HK-2 (cell line): ENCODE measurements at regions not wholly inside any gene's neighbourhood (a gene's known extent, or its start where the extent isn't known, plus 50 kb on each side); places are given as distances from the start of the nearest gene placed in this dataset.
"Not testable (repeated sequence)": the region's sequence is repeated elsewhere in the genome, so short reads cannot be mapped to it uniquely, and the experiment has no call there.

Source experiments
- DNase-seq: peaks from one replicate; pipeline ENCODE4 v3.0.0-alpha.2; 2018; ENCODE audit not compliant: unreplicated experiment

GRCh38 chr4:130760246-130760645 lies 1664.3 kb downstream of the C4orf33 start:
- no peak for DNase-seq

DNA sequence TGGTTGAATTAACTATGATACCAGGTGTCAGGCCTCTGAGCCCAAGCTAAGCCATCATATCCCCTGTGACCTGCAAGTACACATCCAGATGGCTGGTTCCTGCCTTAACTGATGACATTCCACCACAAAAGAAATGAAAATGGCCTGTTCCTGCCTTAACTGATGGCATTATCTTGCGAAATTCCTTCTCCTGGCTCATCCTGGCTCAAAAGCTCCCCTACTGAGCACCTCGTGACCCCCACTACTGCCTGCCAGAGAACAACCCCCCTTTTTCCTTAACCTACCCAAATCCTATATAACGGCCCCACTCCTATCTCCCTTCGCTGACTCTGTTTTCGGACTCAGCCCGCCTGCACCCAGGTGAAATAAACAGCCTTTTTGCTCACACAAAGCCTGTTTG lies 1671.4 kb downstream of the C4orf33 start:
- DNase-seq = not testable (repeated sequence)

GRCh38 chr4:130772966-130773365 lies 1677.0 kb downstream of the C4orf33 start:
- not testable (repeated sequence) for DNase-seq

- no peak for DNase-seq
Observed at GRCh38 chr4:130808492-130808891, 1712.5 kb downstream of the C4orf33 start.

GRCh38 chr4:130812117-130812765 lies 1716.3 kb downstream of the C4orf33 start:
- no peak for DNase-seq

- no peak for DNase-seq
Observed at GRCh38 chr4:130814896-130815295, 1718.9 kb downstream of the C4orf33 start.

DNA sequence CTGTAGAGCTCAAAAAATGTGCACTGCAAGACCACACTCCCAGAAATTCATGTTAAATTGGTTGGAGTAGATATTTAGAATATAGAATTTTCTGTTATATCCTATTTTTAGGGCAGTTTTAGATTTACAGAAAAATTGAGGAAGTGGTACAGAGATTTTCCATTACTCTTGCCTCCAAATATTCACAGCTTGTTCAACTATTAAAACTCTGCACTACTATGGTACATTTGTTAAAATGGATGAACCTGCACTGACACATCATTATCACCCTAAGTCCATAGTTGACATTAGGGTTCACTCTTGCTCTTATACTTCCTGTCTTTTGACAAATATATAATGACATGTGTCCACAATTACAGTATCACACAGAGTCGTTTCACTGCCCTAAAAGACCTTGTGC lies 1724.5 kb downstream of the C4orf33 start:
- no peak for DNase-seq

GRCh38 chr4:130825284-130825683 lies 1729.3 kb downstream of the C4orf33 start:
- no peak for DNase-seq

- no peak for DNase-seq
Observed at GRCh38 chr4:130850019-130850524, 1754.1 kb downstream of the C4orf33 start.

- DNase-seq = no peak
Observed at GRCh38 chr4:130851107-130851506, 1755.2 kb downstream of the C4orf33 start.

- no peak for DNase-seq
Observed at GRCh38 chr4:130851932-130852331, 1756.0 kb downstream of the C4orf33 start.

DNA sequence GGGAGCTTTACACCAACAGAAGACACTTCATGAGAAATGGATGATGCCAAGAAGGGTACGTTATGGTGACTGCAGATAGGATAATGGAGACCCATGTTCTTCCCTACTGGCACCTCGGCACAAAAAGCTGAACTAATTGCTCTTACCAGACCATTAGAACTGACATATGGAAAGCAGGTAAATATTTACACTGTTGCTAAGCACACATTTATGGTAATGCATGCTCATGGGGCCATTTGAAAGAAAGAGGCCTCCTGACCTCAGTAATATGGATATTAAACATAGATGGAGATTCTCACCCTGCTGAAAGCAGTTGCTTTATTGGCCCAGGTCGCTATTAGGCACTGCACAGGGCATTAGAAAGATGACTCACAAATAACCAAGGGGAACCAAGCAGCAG lies 1759.6 kb downstream of the C4orf33 start:
- no peak for DNase-seq

DNA sequence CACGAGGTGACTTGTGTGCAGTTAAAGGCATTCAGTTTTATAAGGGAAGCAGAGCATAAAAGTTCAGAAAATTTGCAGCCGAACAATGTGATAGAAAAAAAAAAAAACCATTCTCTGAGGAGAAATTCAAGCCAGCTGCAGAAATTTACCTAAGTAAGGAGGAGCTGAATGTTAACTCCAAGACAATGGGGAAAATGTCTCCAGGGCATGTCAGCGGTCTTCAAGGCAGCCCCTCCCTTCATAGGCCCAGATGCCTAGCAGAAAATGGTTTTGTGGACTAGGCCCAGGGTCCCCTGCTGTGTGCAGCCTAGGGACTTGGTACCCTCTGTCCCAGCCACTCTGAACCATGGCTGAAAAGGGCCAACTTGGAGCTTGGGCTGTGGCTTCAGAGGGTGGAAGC lies 1764.0 kb downstream of the C4orf33 start:
- DNase-seq = no peak

GRCh38 chr4:130896920-130897319 lies 1801.0 kb downstream of the C4orf33 start:
- DNase-seq = no peak

DNA sequence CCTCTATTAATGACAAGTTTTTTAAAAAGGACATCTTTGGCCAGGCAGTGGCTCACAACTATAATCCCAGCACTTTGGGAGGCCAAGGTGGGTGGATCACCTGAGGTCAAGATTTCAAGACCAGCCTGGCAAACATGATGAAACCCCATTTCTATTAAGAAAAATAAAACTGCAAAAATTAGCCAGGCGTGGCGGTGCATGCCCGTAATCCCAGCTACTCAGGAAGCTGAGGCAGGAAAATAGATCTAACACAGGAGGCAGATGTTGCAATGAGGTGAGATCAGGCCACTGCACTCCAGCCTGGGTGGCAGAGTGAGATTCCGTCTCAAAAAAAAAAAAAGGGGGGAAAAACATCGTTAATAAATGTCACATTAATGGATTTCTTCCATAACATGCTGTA lies 1805.4 kb downstream of the C4orf33 start:
- DNase-seq = no peak

DNA sequence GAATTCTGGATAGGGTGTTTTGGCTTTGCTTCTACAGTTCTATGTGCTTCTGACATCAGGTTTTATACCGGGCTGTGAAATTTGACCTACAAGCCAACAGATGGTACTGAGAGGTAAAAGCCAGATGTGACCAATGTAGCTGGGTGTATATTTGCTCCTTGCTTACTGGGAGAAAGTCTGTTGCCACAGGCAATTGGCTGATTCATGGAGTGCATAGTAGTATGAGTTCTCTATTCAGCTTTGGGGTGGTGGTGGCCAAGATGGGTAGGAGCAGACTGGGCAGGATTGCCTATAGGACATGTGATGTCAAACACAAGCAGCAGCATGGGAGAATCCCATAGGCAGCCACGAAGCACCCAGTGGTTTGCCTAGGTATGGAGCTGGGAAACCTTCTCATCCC lies 1827.0 kb downstream of the C4orf33 start:
- DNase-seq = no peak

DNA sequence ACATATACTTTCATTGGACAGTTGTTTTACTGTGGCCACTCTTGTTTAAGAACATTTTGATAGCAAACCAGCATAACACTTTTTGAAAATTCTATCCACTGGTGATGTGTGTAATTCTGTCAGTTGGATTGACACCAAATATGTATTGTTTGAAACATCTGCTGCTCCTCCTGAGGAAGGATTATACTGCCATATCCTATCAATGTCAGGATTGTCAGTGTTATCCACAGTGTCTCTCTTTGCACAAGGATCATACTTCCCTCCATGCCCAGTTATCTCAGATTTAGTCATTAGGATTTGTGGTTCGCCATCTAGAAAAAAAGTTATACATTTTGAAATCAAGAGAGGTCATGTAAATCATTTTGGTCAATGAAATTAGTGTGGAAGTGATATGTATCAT lies 1859.6 kb downstream of the C4orf33 start:
- no peak for DNase-seq

DNA sequence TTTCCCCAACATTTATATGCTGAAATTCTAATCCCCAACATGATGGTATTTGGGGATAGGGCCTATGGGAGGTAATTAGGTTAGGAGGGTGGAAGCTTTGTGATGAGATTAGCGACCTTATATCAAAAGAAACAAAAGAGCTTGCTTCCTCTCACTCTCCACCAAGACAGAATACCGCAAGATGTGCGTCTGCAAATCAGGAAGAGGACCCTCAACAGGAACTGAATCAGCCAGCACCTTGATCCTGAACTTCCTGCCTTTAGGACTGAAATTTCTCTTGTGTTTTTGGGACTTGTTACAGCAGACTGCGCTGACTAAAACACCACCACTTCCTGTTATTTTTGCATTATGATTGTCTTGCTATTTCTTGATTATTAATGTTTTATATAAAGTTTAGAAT lies 1889.4 kb downstream of the C4orf33 start:
- no peak for DNase-seq

GRCh38 chr4:130995988-130996387 lies 1900.0 kb downstream of the C4orf33 start:
- DNase-seq = no peak

DNA sequence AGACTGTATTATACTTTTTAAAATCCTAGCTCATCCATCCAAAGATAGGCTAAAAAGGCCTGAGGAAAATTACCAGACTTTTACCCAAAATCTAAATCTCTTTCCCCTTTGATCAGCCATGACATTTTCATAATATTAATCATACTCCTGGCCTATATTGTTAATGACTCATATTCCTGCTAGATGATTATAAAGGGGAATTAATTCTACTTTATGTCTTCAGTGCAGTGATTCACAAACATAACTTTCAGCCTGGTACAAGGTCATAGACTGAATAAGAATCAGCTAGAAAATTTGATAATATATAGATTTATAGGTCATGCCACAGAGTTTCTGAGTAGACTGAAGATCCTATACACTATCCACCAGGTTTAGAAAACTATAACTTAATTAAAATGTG lies 1905.4 kb downstream of the C4orf33 start:
- no peak for DNase-seq

DNA sequence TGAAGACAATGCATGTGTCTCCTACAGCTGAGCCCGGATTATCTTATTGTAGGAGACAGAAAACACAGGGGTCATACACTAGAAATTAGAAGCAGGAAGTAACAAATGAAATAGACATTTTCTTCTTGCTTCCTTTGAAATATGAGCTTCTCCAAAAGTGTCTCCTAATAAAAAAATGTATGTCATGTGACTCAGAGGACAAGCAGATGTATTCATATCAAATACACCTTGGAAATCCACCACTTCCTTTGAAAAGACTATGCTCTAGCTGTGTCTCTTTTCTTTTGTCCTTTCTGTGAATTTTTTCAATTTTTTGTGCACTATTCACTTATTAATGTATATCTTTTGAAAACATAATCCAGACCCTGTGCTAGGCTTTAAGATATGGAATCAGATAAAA lies 1906.2 kb downstream of the C4orf33 start:
- DNase-seq = no peak

DNA sequence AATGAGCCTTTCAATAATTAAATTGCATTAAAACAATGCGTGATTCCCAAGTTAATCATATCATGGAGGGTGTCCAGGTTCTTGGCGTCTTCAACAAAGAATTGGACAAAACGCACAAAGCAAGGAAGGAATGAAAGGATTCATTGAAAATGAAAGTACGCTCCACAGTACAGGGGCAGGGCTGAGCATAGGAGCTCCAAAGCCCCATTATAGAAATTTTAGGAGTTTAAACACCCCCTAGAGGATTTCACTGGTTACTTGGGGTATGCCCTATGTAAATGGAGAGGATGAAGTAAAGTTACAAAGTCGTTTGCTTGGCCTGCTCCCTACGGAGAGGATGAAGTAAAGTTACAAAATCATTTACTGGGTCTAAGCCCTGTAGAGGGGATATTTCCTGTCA lies 1910.4 kb downstream of the C4orf33 start:
- no peak for DNase-seq

DNA sequence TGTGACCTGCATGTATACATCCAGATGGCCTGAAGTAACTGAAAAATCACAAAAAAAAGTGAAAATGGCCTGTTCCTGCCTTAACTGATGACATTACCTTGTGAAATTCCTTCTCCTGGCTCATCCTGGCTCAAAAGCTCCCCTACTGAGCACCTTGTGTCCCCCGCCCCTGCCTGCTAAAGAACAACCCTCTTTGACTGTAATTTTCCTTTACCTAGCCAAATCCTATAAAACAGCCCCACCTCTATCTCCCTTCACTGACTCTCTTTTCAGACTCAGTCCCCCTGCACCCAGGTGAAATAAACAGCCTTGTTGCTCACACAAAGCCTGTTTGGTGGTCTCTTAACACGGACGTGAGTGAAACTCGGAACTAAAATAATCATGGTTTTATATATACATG lies 1916.0 kb downstream of the C4orf33 start:
- not testable (repeated sequence) for DNase-seq

DNA sequence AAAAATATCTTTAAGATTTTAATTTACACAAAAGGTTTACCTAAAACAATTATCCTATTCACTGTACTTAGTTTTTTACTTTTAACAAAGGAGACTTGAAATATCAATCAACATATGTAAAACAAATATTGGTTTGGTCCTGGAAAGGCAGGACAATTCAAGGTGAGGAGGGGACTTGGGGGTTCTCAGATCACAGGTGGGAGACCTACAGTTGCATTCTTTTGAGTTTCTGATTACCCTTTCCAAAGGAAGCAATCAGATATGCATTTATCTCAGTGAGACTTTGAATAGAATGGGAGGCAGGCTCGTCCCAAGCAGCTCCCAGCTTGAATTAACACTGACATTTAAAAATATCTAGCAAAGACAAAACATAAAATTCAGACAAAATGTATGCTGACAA lies 1917.3 kb downstream of the C4orf33 start:
- no peak for DNase-seq
